Endothelial cell of umbilical vein (primary cell): ENCODE measurements at regions not wholly inside any gene's neighbourhood (a gene's known extent, or its start where the extent isn't known, plus 50 kb on each side); places are given as distances from the start of the nearest gene placed in this dataset.

Source experiments
- BruUV-seq: library from RNA; stranded (reverse); fragments of 400-500 nt; replicated peaks from 2 replicates; lab custom pipeline; 2021; lab: Mats Ljungman, UMichigan
- CTCF ChIA-PET: fragments of 300-600, 350-600 bp; sonication (Branson Sonifier 250); formaldehyde crosslinking; loops from one replicate; lab custom pipeline; 2021; ENCODE audit warnings: antibody characterized with exemption, inconsistent platforms; lab: Charles Lee
- POLR2A ChIA-PET: fragments of 300-600, 350-600 bp; sonication (Branson Sonifier 250); formaldehyde crosslinking; loops from one replicate; lab custom pipeline; 2021; ENCODE audit warnings: antibody characterized with exemption, inconsistent platforms; lab: Charles Lee
- DNase-seq: peaks from one replicate; pipeline ENCODE4 v3.0.0-alpha.2; 2011; ENCODE audit warnings: low read depth, low spot score
- FAIRE-seq: peaks from 2 replicates; lab custom pipeline; 2011; peaks lifted over from hg19 to GRCh38; lab: Jason Lieb, UNC
- H2AFZ ChIP-seq: 2 replicates; pipeline ENCODE4 v1.6.0; 2012; ENCODE audit warnings: low read depth, low read length, control low read depth, inconsistent platforms
- H3K27ac ChIP-seq: 2 replicates; pipeline ENCODE4 v1.5.1; 2011; ENCODE audit warnings: low read depth, mild to moderate bottlenecking, control low read depth, low read length, moderate library complexity; ENCODE audit not compliant: insufficient read depth
- H3K27me3 ChIP-seq, 2 experiments: 2 replicates each; pipeline versions ENCODE4 v1.6.0 to v1.6.1; 2011; ENCODE audit warnings: low read length in 2 of 2, mixed read lengths in 1 of 2; ENCODE audit not compliant: control insufficient read depth in 2 of 2, insufficient read depth in 2 of 2
- H3K36me3 ChIP-seq, 2 experiments: 2 replicates in 1 of 2; 3 replicates in 1 of 2; pipeline ENCODE4 v1.5.1; 2011; ENCODE audit warnings: low read length in 2 of 2, mild to moderate bottlenecking in 1 of 2, moderate library complexity in 1 of 2; ENCODE audit not compliant: control insufficient read depth in 2 of 2, insufficient read depth in 2 of 2; ENCODE audit errors: extremely low read depth in 1 of 2
- H3K4me1 ChIP-seq: 3 replicates; pipeline ENCODE4 v1.5.1; 2011; ENCODE audit warnings: mild to moderate bottlenecking, low read length; ENCODE audit not compliant: control insufficient read depth, insufficient read depth; ENCODE audit errors: extremely low read depth
- H3K4me2 ChIP-seq: 2 replicates; pipeline ENCODE4 v1.6.1; 2011; ENCODE audit warnings: low read length, control low read depth, mixed read lengths; ENCODE audit not compliant: insufficient read depth
- H3K4me3 ChIP-seq, 3 experiments: fragments of 200-600 bp in 1 of 3; sonication (generic), shearing (Covaris generic) in 1 of 3; replicated peaks in 1 of 3; 2 replicates each; pipeline ENCODE4 v1.5.1; 2011 to 2016; ENCODE audit warnings: control low read depth in 3 of 3, low read length in 3 of 3, mild to moderate bottlenecking in 2 of 3, inconsistent platforms in 1 of 3, low read depth in 1 of 3, moderate library complexity in 1 of 3; ENCODE audit not compliant: insufficient read depth in 1 of 3
- H3K79me2 ChIP-seq: 2 replicates; pipeline ENCODE4 v1.6.0; 2012; ENCODE audit warnings: low read length, inconsistent platforms; ENCODE audit not compliant: control insufficient read depth, insufficient read depth
- H3K9ac ChIP-seq: replicated peaks from 2 replicates; pipeline ENCODE3; 2011; ENCODE audit warnings: low read length, control low read depth; ENCODE audit not compliant: insufficient read depth; ENCODE audit errors: extremely low read depth
- H3K9me1 ChIP-seq: replicated peaks from 3 replicates; pipeline ENCODE4 v1.6.0; 2011; ENCODE audit warnings: mild to moderate bottlenecking, low read length; ENCODE audit not compliant: control insufficient read depth, insufficient read depth; ENCODE audit errors: extremely low read depth
- H3K9me3 ChIP-seq: replicated peaks from 2 replicates; pipeline ENCODE4 v1.5.1; 2012; ENCODE audit warnings: low read length, inconsistent platforms; ENCODE audit not compliant: control insufficient read depth, insufficient read depth
- H4K20me1 ChIP-seq: replicated peaks from 2 replicates; pipeline ENCODE3; 2011; ENCODE audit warnings: mild to moderate bottlenecking, low read length; ENCODE audit not compliant: control insufficient read depth, insufficient read depth; ENCODE audit errors: extremely low read depth
- CTCF ChIP-seq, 2 donors: IDR thresholded peaks; 1 replicate in 1 of 2; 2 replicates in 1 of 2; pipeline ENCODE4 v1.5.1; 2011; ENCODE audit warnings: low read length in 2 of 2, mild to moderate bottlenecking in 2 of 2, moderate library complexity in 2 of 2, control low read depth in 1 of 2, inconsistent platforms in 1 of 2, low read depth in 1 of 2; ENCODE audit not compliant: insufficient read depth in 1 of 2; ENCODE audit errors: extremely low read depth in 1 of 2
- EZH2 ChIP-seq: IDR thresholded peaks from 2 replicates; pipeline ENCODE4 v1.6.1; 2012; ENCODE audit warnings: borderline replicate concordance, low read depth, mild to moderate bottlenecking, moderate library complexity, low read length, inconsistent platforms; ENCODE audit not compliant: severe bottlenecking
- FOS ChIP-seq: IDR thresholded peaks from 2 replicates; pipeline ENCODE4 v1.6.1; 2011; ENCODE audit warnings: mild to moderate bottlenecking, low read length, moderate library complexity, borderline replicate concordance; ENCODE audit not compliant: insufficient read depth
- GATA2 ChIP-seq: IDR thresholded peaks from 2 replicates; pipeline ENCODE4 v1.7.0; 2011; ENCODE audit warnings: low read depth, mild to moderate bottlenecking, moderate library complexity, mixed read lengths, low read length; ENCODE audit not compliant: insufficient read length, insufficient read depth
- JUN ChIP-seq: IDR thresholded peaks from 2 replicates; pipeline ENCODE4 v1.6.1; 2011; ENCODE audit warnings: borderline replicate concordance, low read depth; ENCODE audit not compliant: insufficient read length, insufficient read depth
- MYC ChIP-seq: IDR thresholded peaks from one replicate; pipeline ENCODE4 v1.6.1; 2011; ENCODE audit warnings: mild to moderate bottlenecking, low read depth, low read length
- POLR2A ChIP-seq: IDR thresholded peaks from 2 replicates; pipeline ENCODE4 v1.6.1; 2012; ENCODE audit warnings: low read depth, mild to moderate bottlenecking, control low read depth, low read length
- POLR2AphosphoS5 ChIP-seq: IDR thresholded peaks from 2 replicates; pipeline ENCODE4 v1.6.1; 2012; ENCODE audit warnings: low read depth, mild to moderate bottlenecking, control low read depth, low read length, moderate library complexity; ENCODE audit not compliant: insufficient read depth
- dilution Hi-C: fragments of 300-500 bp; cut with MboI; formaldehyde crosslinking; loops from one replicate; pipeline ENCODE4 v1.15.0; 2019; ENCODE audit warnings: low sequenced_read_pairs; ENCODE audit not compliant: extremely low pct_ligation_motif_present
- intact Hi-C: fragments of 100-400 bp; cut with micrococcal nuclease; formaldehyde crosslinking; loops from one replicate; pipeline ENCODE4 v1.10.0; 2022
- TF ChIP-seq, protein P1 (sequence below): IDR thresholded peaks from 2 replicates; pipeline ENCODE4 v1.6.1; 2011; ENCODE audit not compliant: insufficient read depth, insufficient read length

GRCh38 chr2:181399027-181399426 is 58.2 kb upstream of the ITGA4 start:
- ChIA-PET CTCF (interaction anchor here (1.0 to 1.4 kb wide), 2 partner anchors 26 to 504 kb away, joined by 3 read pairs; no protein-coding TSS in a partner anchor), POLR2A (no interaction called here)
- Histone ChIP-seq H3K27ac (no peak overlapping the region), H3K4me1 (no peaks in the 10 kb centered on the region), H3K9me1 (no peaks in the 10 kb centered on the region), H3K36me3 (no peaks in the 10 kb centered on the region), H3K4me3 (no peak overlapping the region), H2AFZ (no peak overlapping the region), H3K9ac (no peak overlapping the region), H4K20me1 (no peaks in the 10 kb centered on the region), H3K9me3 (no peaks in the 10 kb centered on the region), H3K4me2 (no peak overlapping the region), H3K27me3 (no peaks in the 10 kb centered on the region), H3K79me2 (no peaks in the 10 kb centered on the region)
- intact Hi-C loops (no loop called here), dilution Hi-C loops (no loop called here)
- no TSS peak for BruUV-seq
- no peak for TF ChIP-seq GATA2
- DNase-seq (no peak), FAIRE-seq (no peak)

GRCh38 chr2:181404472-181404871 is 52.7 kb upstream of the ITGA4 start:
- no peak overlapping the region for H2AFZ ChIP-seq
- H3K79me2 ChIP-seq: no peaks in the 10 kb centered on the region
- H3K27ac ChIP-seq: no peak overlapping the region
- no TSS peak for BruUV-seq
- H3K36me3 ChIP-seq: no peaks in the 10 kb centered on the region
- intact Hi-C loops (no loop called here), dilution Hi-C loops (no loop called here)
- no peak overlapping the region for H3K4me3 ChIP-seq
- no peaks in the 10 kb centered on the region for H4K20me1 ChIP-seq
- DNase-seq (no peak), FAIRE-seq (no peak)
- H3K9me1 ChIP-seq: no peaks in the 10 kb centered on the region
- no peak overlapping the region for H3K9ac ChIP-seq
- ChIA-PET POLR2A (no interaction called here), CTCF (no interaction called here)
- no peak overlapping the region for H3K4me2 ChIP-seq
- H3K4me1 ChIP-seq: no peaks in the 10 kb centered on the region
- H3K9me3 ChIP-seq: no peaks in the 10 kb centered on the region
- TF ChIP-seq POLR2AphosphoS5 (no peak), POLR2A (no peak), JUN (no peak), FOS (no peak), CTCF (IDR thresholded peaks at IDR 0.05; ENCODE audit: extremely low read depth in 1 of 2, insufficient read depth in 1 of 2, low read depth in 1 of 2, low read length in 2 of 2) (no peak), EZH2 (no peak), MYC (no peak), GATA2 (no peak)
- TF ChIP-seq, protein P1, sequence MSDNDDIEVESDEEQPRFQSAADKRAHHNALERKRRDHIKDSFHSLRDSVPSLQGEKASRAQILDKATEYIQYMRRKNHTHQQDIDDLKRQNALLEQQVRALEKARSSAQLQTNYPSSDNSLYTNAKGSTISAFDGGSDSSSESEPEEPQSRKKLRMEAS: no peak
- H3K27me3 ChIP-seq: no peaks in the 10 kb centered on the region
